SKM-1 treated with dmso at 0.1 percent for 144 hours (cell line): ENCODE measurements at regions not wholly inside any gene's neighbourhood (a gene's known extent, or its start where the extent isn't known, plus 50 kb on each side); places are given as distances from the start of the nearest gene placed in this dataset.
"Not testable (repeated sequence)": the region's sequence is repeated elsewhere in the genome, so short reads cannot be mapped to it uniquely, and the experiment has no call there.

Source experiments
- DNase-seq: peaks from one replicate; lab custom pipeline; 2025; ENCODE audit not compliant: unreplicated experiment; lab: John Stamatoyannopoulos, UW

DNA sequence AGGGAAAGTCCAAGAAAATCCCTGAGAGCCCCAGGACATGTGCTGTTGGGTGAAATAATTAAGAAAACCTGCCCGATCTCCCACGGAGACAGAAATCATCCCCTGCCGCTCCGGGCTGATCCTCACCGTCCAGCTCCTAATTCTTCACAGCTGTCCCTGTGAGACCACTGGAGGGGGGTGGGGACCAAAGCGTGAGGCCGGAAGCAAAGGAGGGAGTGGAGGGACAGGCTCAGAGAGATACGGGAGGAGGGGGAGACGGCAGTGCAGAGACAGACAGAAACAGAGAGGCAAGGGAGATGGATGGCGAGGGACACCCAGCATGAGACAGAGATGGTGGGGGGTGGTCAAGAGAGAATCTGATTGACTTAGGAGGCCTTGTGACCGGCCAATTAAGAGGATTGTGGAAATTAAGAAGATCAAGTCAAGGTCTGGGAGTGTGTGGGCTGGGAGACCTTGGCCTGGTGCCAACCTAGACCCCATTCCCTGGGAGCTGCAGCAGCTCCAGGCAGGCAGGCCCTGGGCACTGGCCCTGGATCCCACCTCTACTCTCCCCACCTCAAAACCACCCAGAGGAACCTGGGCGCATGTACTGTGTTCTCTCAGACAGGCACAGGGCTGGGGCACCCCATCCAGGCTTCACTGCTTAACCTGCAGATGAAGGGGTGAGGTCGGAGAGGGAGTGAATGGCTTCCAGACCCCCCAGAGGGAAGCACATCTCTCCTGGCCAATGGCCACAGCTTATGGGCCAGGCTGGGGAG is 113.2 kb upstream of the ALDH1A3 start:
- no peak for DNase-seq

DNA sequence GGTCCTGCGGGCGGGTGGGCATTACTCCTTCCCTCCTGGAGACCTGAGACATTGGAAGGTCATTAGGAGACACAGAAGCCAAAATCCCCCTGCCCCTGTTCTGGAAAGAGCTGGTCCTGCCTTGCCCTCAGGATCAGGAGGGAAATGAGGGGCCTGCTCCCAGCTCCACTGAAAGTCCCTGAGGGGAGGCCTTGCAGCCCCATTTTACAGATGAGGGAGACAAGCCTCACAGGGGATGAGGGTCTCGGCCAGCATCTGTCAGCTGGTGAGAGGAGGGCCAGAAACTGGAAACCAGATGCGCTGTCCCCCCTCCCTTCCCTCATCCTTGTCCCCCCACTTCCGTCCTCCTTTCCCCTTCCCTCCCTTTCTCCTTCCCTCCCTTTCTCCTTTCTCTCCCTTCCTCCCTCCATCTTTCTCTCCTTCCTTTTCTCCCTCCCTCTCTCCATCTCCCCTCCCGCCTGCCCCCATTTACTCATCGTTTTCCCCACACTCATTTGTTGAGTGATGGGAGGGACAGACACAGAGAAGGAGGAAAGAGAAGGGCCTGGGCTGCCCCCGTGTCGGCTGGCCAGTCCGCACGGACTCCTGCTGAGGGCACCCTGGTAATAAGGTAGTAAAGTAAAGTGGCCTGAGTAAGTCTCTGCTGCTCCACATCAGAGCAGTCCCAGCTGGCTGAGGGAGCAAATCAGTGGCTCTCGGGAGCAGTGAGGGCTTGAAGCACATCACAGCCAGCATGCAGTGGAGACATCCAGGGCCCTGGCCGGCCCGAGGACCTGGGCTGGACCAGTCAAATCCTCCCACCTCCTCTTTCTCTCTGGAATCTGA is 112.4 kb upstream of the ALDH1A3 start:
- no peak for DNase-seq

DNA sequence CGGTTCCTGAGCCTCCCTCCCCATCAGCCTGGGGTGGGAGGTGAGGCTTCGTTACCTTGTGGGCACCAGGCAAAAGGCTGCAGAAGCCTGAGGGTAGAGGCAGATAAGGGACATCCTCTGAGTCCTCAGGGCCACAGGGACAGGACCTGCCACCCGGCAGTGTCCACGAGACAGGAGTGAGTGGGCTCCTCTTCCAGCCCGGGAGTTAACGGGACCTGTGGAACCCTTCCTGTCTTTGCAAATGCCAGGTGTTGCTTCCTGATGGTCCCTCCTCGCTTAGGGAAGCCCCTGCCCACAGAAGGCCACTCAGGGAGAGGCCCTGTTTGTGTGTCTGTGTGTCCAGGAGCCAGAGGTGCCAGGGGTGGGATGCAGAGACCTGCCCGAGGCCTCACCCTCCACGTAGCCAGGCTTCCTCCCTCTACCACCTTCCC is 111.1 kb upstream of the ALDH1A3 start:
- DNase-seq: no peak

DNA sequence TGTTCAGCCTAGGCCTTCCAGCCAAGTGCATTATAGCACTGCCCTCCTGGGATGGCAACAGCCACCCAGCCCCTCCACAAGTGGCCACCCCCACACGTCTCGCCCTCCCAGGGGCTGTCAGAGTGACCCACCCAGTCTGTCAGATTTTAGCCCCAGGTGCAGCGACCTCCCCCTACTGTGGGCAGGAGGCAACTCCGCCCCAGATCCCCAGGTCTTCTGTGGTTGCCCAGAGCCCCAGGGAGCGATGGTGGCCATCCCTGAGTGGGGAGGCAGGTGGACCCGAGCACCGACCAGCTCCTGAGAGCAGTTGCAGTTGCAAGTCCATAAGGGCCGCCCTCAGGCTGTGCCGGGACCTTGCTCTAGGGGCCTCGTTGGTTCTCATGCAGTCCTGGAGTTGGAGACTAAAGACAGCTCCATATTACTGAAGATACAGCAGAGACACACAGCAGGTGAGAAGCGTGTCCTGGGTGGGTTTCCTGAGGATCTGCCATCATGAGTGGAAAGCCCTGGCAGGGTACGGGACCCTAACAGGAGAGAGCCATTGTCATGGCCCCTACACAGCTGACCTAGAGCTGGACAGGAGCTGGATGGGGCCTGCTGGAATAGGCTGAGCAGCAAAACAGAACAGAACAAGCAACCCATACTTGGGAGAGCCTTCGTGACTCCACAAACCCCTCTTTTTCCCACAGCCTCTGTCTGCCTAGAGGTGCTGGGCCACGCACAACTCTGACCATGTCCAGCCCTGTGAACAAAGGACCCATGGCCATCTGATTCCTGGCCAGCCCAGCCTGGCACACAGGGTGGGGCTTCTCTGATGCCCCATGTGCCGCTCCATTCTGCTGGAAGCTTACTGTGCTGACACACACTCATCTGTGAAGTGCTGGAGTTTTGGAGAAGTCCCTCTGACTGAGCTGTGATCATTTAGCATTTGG is 110.3 kb upstream of the ALDH1A3 start:
- DNase-seq: no peak

DNA sequence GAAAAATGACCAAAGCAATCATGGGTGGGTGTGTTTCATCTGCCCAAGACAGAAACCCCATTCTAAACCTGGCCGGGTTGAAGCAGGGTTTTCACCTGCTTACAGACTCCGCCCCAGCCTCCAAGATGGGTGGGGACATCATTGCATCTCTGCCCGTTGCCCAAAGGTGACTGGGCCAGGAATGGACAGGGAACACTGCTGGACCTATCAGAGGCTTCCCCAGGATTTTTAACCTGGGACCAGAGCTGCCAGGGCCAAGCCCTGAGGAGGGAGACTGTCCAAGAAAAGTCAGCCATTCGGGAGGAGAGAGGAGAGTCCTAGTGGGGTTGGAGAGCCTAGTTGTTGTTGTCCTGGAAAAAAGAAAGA is 109.7 kb upstream of the ALDH1A3 start:
- DNase-seq: no peak

DNA sequence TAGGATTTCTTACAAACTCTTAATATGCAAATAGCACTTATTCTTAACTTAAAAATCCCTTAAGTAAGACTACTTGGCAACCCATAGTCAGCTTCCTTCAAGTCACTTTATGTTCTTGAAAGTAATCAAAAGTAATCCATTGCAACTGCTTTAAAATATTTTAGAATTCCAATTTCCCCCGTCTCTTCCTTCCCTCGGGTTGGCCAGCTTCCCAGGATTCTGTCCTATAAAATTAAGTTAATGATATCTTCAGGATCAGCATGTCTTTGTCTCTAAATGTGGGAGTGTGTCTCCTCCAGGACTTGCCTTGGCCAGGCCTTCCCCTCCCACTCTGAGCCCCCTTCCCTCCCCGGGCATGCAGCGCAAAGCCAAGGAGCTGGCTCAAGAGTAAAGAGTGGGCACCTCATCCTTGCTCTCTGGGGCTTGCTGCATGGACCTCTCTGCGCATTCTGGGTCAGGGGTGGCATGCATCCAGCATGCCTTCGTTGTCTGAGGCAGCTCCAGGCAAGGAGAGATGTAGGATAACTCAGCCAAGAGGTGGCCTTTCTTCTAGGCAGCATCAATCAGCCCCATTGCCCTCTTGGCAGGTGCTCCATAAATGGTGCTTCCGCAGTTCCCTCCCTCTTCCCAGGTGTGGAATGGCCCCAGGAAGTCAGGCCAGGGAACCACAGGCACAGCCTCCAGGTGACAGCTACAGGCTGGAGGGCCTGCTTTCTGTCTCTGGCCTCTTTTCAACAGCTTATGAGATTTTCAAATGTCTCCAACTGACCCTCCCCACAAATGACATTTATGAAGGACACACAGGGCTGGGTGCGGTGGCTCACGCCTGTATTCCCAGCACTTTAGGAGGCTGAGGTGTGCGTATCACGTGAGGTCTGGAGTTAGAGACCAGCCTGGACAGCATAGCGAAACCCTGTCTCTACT is 108.7 kb upstream of the ALDH1A3 start:
- DNase-seq: no peak

DNA sequence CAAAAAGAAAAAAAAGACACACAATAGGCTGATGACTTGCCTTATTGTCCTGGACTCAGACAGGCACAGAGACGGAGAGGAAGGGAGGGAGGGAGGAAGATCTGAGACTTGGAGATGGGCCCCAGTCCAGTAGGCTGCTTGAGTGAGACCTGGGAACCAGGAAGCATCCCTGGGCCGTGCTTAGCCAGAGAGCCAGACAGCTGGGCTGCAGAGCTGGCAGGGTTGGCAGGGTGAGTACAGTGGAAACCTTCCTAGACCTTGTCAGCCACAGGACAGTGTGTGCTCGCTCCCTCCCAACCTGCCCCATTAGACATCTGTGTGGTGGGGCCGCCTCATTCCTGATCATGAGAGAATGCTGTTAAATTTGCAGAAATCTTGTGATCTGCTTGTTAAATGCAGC is 107.9 kb upstream of the ALDH1A3 start:
- no peak for DNase-seq

DNA sequence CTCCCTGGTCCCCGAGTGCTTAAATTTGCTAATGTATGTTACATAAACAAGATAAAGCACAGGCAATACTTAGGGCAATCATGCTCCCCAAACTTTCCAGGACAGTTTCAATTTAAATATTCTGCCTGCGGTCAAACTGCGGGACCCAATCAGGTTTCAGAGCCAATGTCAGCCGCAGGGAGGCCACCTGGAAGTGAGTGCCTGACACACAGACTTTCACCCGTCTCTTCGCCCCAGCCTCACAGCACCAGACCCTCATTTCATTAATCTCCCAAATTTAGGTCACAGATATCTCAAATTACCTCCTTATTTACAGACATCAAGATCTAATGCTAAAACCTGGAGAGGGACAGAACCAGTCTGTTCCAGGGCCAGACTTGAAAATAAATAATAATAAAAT is 107.2 kb upstream of the ALDH1A3 start:
- no peak for DNase-seq

DNA sequence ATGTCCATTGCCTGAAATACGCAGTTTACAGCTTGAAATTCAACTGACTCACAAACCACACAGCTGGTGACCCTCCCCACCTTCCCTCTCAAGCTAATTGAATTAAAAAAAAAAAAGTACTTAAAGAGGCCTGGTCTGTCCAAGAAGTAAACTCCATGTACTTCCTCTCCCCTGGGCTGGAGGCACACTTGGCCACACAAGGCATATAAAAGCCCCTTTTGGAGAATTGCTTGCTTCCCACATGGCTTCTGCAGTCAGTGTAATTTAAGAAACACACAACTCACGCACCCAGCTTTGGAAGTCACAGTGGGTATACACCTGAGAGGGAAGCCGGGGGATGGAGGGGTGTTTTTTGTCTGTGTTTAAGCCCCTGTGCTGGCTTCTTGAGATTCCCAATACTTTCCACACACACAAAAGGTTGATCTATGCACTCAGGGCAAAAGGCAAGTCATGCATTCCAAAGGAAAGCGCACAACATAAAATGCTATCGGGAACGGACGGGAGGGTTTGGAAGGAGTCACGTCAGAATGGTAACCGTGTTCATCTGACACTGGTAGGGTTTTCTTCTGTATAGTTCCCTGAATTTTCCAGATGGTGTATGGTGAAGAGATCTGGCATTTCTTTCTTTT is 106.6 kb upstream of the ALDH1A3 start:
- no peak for DNase-seq

DNA sequence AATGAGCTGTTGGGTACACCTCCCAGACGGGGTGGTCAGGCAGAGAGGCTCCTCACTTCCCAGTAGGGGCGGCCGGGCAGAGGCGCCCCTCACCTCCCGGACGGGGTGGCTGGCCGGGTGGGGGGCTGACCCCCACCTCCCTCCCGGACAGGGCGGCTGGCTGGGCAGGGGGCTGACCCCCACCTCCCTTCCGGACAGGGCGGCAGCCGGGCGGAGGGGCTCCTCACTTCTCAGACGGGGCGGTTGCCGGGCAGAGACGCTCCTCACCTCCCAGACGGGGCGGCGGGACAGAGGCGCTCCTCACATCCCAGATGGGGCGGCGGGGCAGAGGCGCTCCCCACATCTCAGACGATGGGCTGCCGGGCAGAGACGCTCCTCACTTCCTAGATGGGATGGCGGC is 105.6 kb upstream of the ALDH1A3 start:
- not testable (repeated sequence) for DNase-seq

DNA sequence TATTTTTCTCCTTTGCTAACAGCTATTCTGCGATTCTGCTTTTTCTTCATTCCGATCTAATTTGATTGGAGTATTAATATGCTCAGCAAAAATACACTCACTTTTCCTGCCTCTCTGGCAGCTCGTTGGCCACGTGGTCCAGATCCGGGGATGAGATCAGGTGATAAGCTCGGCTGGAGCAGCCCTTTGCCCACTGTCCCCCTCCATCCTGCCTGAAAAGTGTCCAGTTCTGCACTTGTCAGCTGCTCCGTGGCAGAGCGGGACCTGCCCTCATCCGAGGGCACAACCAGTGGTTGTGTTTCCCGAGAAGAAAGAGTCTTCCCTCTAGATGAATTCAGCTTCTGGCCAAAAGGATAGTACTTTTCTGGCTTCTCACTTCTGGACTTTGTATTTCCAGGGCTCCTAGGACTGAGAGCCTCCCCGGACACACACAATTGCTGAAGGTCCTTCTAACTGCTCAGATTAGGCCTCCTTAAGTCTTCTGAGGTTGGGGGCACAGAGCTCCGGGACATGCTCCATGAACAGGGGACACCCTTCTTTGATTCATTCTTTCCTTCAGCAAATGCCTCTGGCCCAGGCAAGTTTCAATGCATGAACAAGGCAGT is 103.9 kb upstream of the ALDH1A3 start:
- no peak for DNase-seq

DNA sequence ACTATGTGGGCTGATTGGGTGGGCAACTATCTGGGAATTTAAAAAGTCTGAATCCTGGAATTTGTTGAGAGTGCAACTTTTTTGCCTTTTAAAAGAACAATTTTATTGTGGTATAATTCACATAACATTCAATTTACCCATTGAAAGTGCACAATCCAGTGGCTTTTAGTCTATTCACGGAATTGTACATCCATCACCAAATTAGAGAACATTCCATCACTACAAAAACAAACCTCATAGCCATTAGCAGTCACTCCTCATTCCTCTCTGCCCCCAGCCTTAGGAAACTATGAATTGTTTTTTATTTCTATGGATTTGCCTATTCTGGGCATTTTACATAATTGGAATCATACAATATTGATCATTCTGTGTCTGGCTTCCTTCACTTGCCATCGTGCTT is 101.8 kb upstream of the ALDH1A3 start:
- no peak for DNase-seq

DNA sequence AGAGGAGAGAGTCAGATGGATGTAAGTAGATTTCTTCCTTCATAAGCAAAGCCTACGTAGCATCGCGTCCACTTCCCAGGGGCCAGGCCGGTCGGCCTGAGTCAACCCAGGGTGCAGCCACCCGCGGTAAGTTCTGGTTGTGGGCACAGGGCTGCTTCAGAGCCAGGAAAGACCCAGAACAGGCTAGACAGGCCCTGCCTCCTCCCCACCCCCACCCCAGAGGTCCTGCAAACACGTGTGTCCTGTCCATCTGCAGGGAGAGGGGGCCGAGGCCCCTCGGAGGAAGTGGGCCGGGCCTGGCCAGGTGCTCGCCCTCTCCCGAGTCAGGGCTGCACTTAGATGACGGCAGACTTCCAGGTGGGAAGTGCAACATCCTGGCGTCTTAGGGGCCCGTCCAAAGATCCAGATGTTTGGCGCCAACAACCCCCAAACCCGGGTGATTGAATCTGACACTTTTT is 100.8 kb upstream of the ALDH1A3 start:
- DNase-seq: no peak

DNA sequence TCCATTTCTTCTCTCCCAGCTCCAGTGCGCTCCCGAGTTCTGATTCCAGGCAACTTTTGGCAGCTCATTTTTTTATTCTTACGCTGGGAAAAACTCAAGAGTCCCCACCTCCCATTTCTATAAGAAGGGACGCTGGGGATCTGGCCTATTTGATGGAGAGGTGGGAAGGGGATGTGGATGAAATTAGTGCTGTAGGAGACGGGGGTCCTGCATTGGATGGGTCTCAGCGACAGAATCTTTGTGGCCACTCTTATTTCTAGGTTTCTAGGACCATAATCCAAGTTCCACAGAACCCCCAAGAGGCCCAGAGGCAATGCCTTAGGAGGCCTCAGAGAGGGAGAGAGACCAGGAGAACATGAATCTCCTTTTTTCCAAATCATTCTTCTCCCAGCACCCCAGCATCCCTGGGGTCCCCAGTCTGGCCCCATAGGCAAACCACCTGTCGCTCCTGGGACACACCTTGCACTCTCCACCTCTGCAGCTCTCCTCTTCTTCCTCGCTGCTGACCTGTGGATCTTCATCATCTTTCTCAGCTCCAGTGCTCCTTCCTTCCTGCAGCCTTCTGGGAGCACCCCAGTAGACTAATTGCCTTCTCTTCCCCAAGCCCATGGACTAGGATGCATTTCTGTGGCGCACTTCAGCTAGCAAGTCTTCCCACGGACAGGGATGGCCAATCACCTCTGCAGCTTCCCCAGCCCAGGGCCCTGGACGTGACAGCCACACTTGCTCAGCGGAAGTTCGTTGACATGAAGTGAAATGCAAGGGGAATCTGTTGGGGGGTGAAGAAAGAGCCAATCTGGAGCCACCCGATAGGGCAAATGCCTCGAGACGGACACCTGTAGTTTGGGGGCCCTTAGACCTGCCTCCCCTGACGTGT is 100.1 kb upstream of the ALDH1A3 start:
- DNase-seq: no peak

DNA sequence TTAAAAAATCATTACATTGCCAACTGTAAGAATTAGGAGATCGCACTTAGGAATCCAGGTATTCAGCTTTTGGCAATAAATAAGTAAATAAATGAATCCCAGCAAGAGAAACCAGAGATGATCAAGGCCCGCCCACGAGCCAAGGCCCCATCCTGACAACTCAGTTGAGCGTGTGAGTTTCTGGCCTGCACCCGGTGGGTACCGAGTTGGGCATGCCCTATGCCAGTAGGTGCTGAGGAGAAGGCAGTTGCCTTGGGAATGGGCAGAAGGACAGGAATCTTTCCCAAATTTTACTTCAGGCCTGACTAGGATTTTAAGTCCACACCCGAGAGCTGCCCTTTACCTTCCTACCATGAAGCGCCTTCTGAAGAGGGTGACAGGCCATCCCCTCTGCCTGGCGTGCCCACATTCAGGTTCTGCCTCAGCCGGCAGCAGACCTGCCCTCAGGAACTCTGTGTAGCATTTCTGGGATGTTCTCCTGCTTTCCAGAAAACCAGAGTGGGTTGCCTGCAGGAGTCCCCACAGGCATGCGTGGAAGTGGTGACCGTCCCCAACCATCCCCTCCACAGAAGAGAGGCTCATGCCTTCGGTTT is 99.3 kb upstream of the ALDH1A3 start:
- DNase-seq: no peak

DNA sequence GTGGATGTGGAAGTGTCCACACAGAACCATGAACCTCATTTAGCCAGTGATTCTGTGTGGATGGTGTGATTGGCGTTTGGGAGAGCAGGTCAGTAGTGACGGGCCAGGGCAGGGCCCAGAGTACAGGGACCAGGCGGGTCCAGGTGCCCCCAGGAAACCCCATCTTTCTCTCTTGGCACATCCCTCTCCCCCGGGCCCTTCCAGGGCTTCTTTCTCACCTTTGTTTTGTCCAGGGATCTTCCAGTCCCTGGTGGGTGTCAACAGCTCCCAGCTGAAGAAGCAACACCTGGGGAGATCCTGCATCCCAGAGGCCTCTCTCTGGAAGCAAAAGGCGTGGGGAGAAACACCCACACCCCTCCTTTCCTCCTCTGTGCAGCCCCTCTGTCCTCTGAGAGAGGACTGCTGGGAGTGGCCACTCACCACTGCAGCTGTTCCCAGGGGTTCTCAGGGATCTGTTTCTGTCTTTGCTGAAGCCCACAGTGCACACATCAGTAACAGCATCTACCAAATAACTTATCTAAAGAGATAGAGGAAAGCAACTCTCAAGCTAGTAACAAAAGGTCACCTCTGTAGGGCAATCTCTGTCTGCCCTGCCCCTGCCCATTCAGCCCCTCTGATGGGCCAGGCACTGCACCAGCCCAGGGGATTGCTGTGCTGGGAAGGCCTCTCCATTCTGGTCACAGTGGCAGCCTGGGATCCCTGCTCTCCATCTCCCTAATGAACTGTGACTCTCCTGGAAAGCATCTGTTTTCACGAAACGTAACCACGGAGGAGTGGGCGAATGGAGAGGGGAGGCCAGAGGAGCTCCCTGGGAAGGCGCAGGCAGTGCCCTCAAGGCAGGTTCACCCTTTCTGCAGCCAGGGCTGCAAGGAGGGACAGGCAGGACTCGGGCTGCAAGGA is 98.3 kb upstream of the ALDH1A3 start:
- no peak for DNase-seq

DNA sequence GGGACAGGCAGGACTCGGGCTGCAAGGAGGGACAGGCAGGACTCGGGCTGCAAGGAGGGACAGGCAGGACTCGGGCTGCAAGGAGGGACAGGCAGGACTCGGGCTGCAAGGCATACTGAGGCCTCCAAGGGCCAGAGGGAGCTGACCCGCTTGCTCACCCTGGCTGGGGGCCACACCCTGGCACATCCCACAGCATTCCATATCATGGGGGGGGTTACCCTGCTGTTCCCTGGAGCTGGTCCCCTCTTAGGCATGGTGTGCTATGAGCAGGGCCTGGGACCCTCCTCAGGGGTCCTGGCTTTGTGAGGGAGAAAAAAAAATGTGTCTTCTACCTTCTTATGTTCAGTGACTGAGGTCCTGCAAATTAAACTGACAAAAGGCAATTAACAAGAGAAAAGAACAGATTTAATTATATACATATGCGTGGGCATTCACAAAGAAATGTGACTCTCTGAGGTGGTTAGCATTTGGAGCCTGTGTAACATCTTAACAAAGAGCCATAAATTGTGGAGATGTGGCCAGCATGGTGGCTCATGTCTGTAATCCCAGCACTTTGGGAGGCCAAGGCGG is 97.6 kb upstream of the ALDH1A3 start:
- no peak for DNase-seq
